HepG2 (cell line): ENCODE measurements at regions not wholly inside any gene's neighbourhood (a gene's known extent, or its start where the extent isn't known, plus 50 kb on each side); places are given as distances from the start of the nearest gene placed in this dataset.

Experiments used
- BRD4 ChIP-seq: sonication (generic); formaldehyde crosslinking; IDR thresholded peaks from 2 replicates; pipeline ENCODE4 v1.4.0; 2020; ENCODE audit warnings: missing genetic modification reagents
- ETS1 ChIP-seq: sonication (generic); formaldehyde crosslinking; IDR thresholded peaks from 2 replicates; pipeline ENCODE4 v1.4.0; 2020; ENCODE audit warnings: missing genetic modification reagents
- FOXC1 ChIP-seq: sonication (generic); formaldehyde crosslinking; IDR thresholded peaks from 2 replicates; pipeline ENCODE4 v1.8.0; 2022; ENCODE audit warnings: mild to moderate bottlenecking, missing genetic modification reagents, borderline replicate concordance
- ISL2 ChIP-seq: sonication (generic); formaldehyde crosslinking; IDR thresholded peaks from 2 replicates; pipeline ENCODE4 v1.5.0; 2020; ENCODE audit warnings: missing genetic modification reagents
- KAT7 ChIP-seq: IDR thresholded peaks from 2 replicates; pipeline ENCODE4 v1.6.1; 2018; ENCODE audit warnings: borderline replicate concordance, missing compliant biosample characterization
- KAT8 ChIP-seq: IDR thresholded peaks from 2 replicates; pipeline ENCODE4 v1.6.1; 2016; ENCODE audit warnings: missing genetic modification reagents, missing compliant biosample characterization
- MAFF ChIP-seq: IDR thresholded peaks from 2 replicates; pipeline ENCODE4 v1.6.1; 2011; ENCODE audit warnings: low read depth, low read length, improper control_type of control experiment
- MBNL3 ChIP-seq: fragments of 250-450 bp; sonication (Bioruptor Pico); conservative IDR thresholded peaks from 2 replicates; pipeline ENCODE4 v1.8.0; 2022; ENCODE audit warnings: mild to moderate bottlenecking, inconsistent platforms
- PAWR ChIP-seq: sonication (generic); formaldehyde crosslinking; IDR thresholded peaks from 2 replicates; pipeline ENCODE4 v1.4.0; 2020; ENCODE audit warnings: missing genetic modification reagents, mild to moderate bottlenecking, borderline replicate concordance
- RNF2 ChIP-seq: fragments of 450-650 bp; conservative IDR thresholded peaks from 2 replicates; pipeline ENCODE4 v1.6.1; 2016; ENCODE audit warnings: low read depth
- SMYD3 ChIP-seq: sonication (generic); formaldehyde crosslinking; IDR thresholded peaks from 2 replicates; pipeline ENCODE4 v1.8.1; 2023; ENCODE audit warnings: mild to moderate bottlenecking, missing genetic modification reagents
- ZBTB40 ChIP-seq, 2 experiments: fragments of 450-650 bp in 1 of 2; sonication (generic) in 1 of 2; formaldehyde crosslinking in 1 of 2; IDR thresholded peaks; 2 replicates each; pipeline versions ENCODE4 v1.6.1 to v1.8.0; 2016 to 2022; ENCODE audit warnings: antibody characterized with exemption in 1 of 2, mild to moderate bottlenecking in 1 of 2, missing genetic modification reagents in 1 of 2
- ZNF30 ChIP-seq: sonication (generic); formaldehyde crosslinking; IDR thresholded peaks from 2 replicates; pipeline ENCODE4 v1.5.0; 2020; ENCODE audit warnings: mild to moderate bottlenecking, missing genetic modification reagents
- ZNF367 ChIP-seq: sonication (generic); formaldehyde crosslinking; IDR thresholded peaks from 2 replicates; pipeline ENCODE4 v1.4.0; 2020; ENCODE audit warnings: missing genetic modification reagents, borderline replicate concordance
- ZNF564 ChIP-seq: sonication (generic); formaldehyde crosslinking; IDR thresholded peaks from 2 replicates; pipeline ENCODE4 v1.8.1; 2023; ENCODE audit warnings: mild to moderate bottlenecking, missing genetic modification reagents
- ZNF709 ChIP-seq: sonication (generic); formaldehyde crosslinking; IDR thresholded peaks from 2 replicates; pipeline ENCODE4 v1.5.0; 2020; ENCODE audit warnings: mild to moderate bottlenecking, missing genetic modification reagents
- TF ChIP-seq, protein P1 (sequence below): IDR thresholded peaks from 2 replicates; pipeline ENCODE4 v1.6.1; 2016; ENCODE audit warnings: low read depth
- TF ChIP-seq, protein P2 (sequence below): sonication (generic); formaldehyde crosslinking; IDR thresholded peaks from 2 replicates; pipeline ENCODE4 v1.5.0; 2020; ENCODE audit warnings: mild to moderate bottlenecking, missing genetic modification reagents, borderline replicate concordance

DNA sequence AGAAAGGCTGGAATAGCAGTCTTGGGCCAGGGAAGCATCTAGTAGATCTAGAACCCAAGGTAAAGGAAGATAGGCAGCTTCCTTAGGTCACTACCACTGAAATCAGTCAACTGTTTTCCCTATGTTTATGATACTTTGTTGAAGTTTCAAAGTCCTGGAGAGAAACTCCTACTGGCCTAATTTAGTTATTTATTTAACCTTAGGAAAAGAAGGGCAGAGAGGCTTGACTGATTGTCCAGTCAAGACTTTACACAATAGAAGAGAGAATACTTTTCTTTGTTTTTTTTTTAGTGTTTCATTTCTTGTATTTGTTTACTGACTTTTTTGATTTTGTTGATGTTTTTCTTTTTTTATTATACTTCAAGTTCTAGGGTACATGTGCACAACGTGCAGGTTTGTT is 138.9 kb upstream of the PHYHIPL start (continued):
- TF ChIP-seq, protein P1, sequence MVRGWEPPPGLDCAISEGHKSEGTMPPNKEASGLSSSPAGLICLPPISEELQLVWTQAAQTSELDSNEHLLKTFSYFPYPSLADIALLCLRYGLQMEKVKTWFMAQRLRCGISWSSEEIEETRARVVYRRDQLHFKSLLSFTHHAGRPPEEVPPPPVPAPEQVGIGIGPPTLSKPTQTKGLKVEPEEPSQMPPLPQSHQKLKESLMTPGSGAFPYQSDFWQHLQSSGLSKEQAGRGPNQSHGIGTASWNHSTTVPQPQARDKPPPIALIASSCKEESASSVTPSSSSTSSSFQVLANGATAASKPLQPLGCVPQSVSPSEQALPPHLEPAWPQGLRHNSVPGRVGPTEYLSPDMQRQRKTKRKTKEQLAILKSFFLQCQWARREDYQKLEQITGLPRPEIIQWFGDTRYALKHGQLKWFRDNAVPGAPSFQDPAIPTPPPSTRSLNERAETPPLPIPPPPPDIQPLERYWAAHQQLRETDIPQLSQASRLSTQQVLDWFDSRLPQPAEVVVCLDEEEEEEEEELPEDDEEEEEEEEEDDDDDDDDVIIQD (CRISPR knock-in tag), result 0 out of 2 replicates have a peak, but pooled peaks have one; percentile 53
- TF ChIP-seq ZNF367 (CRISPR knock-in tag) (no peak), ETS1 (no peak), PAWR (CRISPR knock-in tag) (no peak), KAT8 (peak; percentile 44; the same call in 1 of the 2 replicates), ZNF564 (CRISPR knock-in tag) (no peak), ZNF709 (no peak), SMYD3 (CRISPR knock-in tag) (no peak), ZBTB40 (IDR thresholded peaks at IDR 0.05) (no peak), ZBTB40 (CRISPR knock-in tag; IDR thresholded peaks at IDR 0.05) (no peak), MAFF (no peak), KAT7 (CRISPR knock-in tag) (no peak), MBNL3 (CRISPR knock-in tag) (no peak), ZNF30 (CRISPR knock-in tag) (no peak), BRD4 (CRISPR knock-in tag) (no peak), ISL2 (CRISPR knock-in tag) (peak; percentile 44; the same call in 1 of the 2 replicates), FOXC1 (no peak), RNF2 (no peak)
- TF ChIP-seq, protein P2, sequence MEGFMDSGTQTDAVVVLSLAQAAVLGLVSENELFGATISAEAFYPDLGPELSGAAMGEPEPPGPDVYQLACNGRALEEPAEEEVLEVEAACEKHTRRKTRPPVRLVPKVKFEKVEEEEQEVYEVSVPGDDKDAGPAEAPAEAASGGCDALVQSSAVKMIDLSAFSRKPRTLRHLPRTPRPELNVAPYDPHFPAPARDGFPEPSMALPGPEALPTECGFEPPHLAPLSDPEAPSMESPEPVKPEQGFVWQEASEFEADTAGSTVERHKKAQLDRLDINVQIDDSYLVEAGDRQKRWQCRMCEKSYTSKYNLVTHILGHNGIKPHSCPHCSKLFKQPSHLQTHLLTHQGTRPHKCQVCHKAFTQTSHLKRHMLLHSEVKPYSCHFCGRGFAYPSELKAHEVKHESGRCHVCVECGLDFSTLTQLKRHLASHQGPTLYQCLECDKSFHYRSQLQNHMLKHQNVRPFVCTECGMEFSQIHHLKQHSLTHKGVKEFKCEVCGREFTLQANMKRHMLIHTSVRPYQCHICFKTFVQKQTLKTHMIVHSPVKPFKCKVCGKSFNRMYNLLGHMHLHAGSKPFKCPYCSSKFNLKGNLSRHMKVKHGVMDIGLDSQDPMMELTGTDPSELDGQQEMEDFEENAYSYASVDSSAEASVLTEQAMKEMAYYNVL (CRISPR knock-in tag), result no peak
